ENCODE measurements at regions not wholly inside any gene's neighbourhood (a gene's known extent, or its start where the extent isn't known, plus 50 kb on each side); places are given as distances from the start of the nearest gene placed in this dataset.

GRCh38 chr14:42606839-42607238 is 1000.2 kb downstream of the LRFN5 start:
- H3K36me3 ChIP-seq (ENCODE audit: control insufficient read depth, insufficient read depth, low read length), result no peaks in the 10 kb centered on the region
- ChIA-PET POLR2A (no interaction called here), CTCF (no interaction called here)
- H3K4me1 ChIP-seq (ENCODE audit: control insufficient read depth, insufficient read depth, low read length), result no peaks in the 10 kb centered on the region
- TF ChIP-seq CTCF (IDR thresholded peaks at IDR 0.05) (no peak), SIN3A (IDR thresholded peaks at IDR 0.05; ENCODE audit: borderline replicate concordance, insufficient read depth, low read depth, low read length) (no peak), REST (IDR thresholded peaks at IDR 0.05; ENCODE audit: insufficient read depth in 1 of 2, low read depth in 2 of 2, low read length in 1 of 2) (no peak), TCF7L2 (IDR thresholded peaks at IDR 0.05; ENCODE audit: low read depth, low read length) (no peak), POLR2AphosphoS5 (IDR thresholded peaks at IDR 0.05; ENCODE audit: low read depth, low read length) (no peak)
- no peak overlapping the region for H3K4me3 ChIP-seq (ENCODE audit: low read depth in 2 of 2, low read length in 2 of 2)
- no peaks in the 10 kb centered on the region for H3K27me3 ChIP-seq (ENCODE audit: control insufficient read depth, insufficient read depth, low read length)
- BruUV-seq (replicated peaks), result no TSS peak
- ATAC-seq, result no peak
- intact Hi-C loops (cut with micrococcal nuclease; ENCODE audit: unreplicated experiment) (no loop called here), in situ Hi-C loops (cut with HindIII; ENCODE audit: low pct_unique_long_range_greater_than_20kb, low sequenced_read_pairs) (no loop called here)
- DNase-seq (ENCODE audit: low read depth, low spot score), result no peak
- H3K27ac ChIP-seq (ENCODE audit: low read length), result no peak overlapping the region
- H3K9me3 ChIP-seq (ENCODE audit: control insufficient read depth, insufficient read depth, low read depth, low read length), result no peaks in the 10 kb centered on the region

- BruUV-seq (replicated peaks), result no TSS peak
- DNase-seq (ENCODE audit: low read depth, low spot score), result no peak
- ATAC-seq, result no peak
- POLR2A ChIA-PET, result no interaction called here
- CTCF ChIA-PET, result no interaction called here
- H3K27me3 ChIP-seq (ENCODE audit: control insufficient read depth, insufficient read depth, low read length), result no peaks in the 10 kb centered on the region
- no peaks in the 10 kb centered on the region for H3K4me1 ChIP-seq (ENCODE audit: control insufficient read depth, insufficient read depth, low read length)
- TF ChIP-seq TCF7L2 (IDR thresholded peaks at IDR 0.05; ENCODE audit: low read depth, low read length) (no peak), SIN3A (IDR thresholded peaks at IDR 0.05; ENCODE audit: borderline replicate concordance, insufficient read depth, low read depth, low read length) (no peak), POLR2AphosphoS5 (IDR thresholded peaks at IDR 0.05; ENCODE audit: low read depth, low read length) (no peak)
- H3K36me3 ChIP-seq (ENCODE audit: control insufficient read depth, insufficient read depth, low read length), result no peaks in the 10 kb centered on the region
- H3K9me3 ChIP-seq (ENCODE audit: control insufficient read depth, insufficient read depth, low read depth, low read length), result no peaks in the 10 kb centered on the region
- H3K4me3 ChIP-seq (ENCODE audit: low read depth in 2 of 2, low read length in 2 of 2), result no peak overlapping the region
- intact Hi-C loops (cut with micrococcal nuclease; ENCODE audit: unreplicated experiment), result no loop called here
- in situ Hi-C loops (cut with HindIII; ENCODE audit: low pct_unique_long_range_greater_than_20kb, low sequenced_read_pairs), result no loop called here
- H3K27ac ChIP-seq (ENCODE audit: low read length), result no peak overlapping the region
Observed at GRCh38 chr14:42602336-42602845, 995.7 kb downstream of the LRFN5 start.

- no peak for DNase-seq (ENCODE audit: low read depth, low spot score)
- no peak for TF ChIP-seq SIN3A (IDR thresholded peaks at IDR 0.05; ENCODE audit: borderline replicate concordance, insufficient read depth, low read depth, low read length)
- TF ChIP-seq REST (IDR thresholded peaks at IDR 0.05; ENCODE audit: insufficient read depth in 1 of 2, low read depth in 2 of 2, low read length in 1 of 2), result no peak
- no peak for TF ChIP-seq CTCF (IDR thresholded peaks at IDR 0.05)
- TF ChIP-seq TCF7L2 (IDR thresholded peaks at IDR 0.05; ENCODE audit: low read depth, low read length), result no peak
- no peak for TF ChIP-seq POLR2AphosphoS5 (IDR thresholded peaks at IDR 0.05; ENCODE audit: low read depth, low read length)
- in situ Hi-C loops (cut with HindIII; ENCODE audit: low pct_unique_long_range_greater_than_20kb, low sequenced_read_pairs), result no loop called here
- Histone ChIP-seq H3K9me3 (ENCODE audit: control insufficient read depth, insufficient read depth, low read depth, low read length) (peaks cover 5% of the 10 kb centered on the region; the same call in 1 of the 2 replicates), H3K4me1 (ENCODE audit: control insufficient read depth, insufficient read depth, low read length) (no peaks in the 10 kb centered on the region), H3K4me3 (ENCODE audit: low read depth in 2 of 2, low read length in 2 of 2) (no peak overlapping the region), H3K27me3 (ENCODE audit: control insufficient read depth, insufficient read depth, low read length) (no peaks in the 10 kb centered on the region), H3K36me3 (ENCODE audit: control insufficient read depth, insufficient read depth, low read length) (no peaks in the 10 kb centered on the region), H3K27ac (ENCODE audit: low read length) (no peak overlapping the region)
- no peak for ATAC-seq
- no TSS peak for BruUV-seq (replicated peaks)
- CTCF ChIA-PET, result no interaction called here
- intact Hi-C loops (cut with micrococcal nuclease; ENCODE audit: unreplicated experiment), result no loop called here
- POLR2A ChIA-PET, result no interaction called here
Observed at GRCh38 chr14:42572032-42572431, 965.4 kb downstream of the LRFN5 start.

Data from Panc1 (cell line).